ENCODE measurements at regions not wholly inside any gene's neighbourhood (a gene's known extent, or its start where the extent isn't known, plus 50 kb on each side); places are given as distances from the start of the nearest gene placed in this dataset.

DNA sequence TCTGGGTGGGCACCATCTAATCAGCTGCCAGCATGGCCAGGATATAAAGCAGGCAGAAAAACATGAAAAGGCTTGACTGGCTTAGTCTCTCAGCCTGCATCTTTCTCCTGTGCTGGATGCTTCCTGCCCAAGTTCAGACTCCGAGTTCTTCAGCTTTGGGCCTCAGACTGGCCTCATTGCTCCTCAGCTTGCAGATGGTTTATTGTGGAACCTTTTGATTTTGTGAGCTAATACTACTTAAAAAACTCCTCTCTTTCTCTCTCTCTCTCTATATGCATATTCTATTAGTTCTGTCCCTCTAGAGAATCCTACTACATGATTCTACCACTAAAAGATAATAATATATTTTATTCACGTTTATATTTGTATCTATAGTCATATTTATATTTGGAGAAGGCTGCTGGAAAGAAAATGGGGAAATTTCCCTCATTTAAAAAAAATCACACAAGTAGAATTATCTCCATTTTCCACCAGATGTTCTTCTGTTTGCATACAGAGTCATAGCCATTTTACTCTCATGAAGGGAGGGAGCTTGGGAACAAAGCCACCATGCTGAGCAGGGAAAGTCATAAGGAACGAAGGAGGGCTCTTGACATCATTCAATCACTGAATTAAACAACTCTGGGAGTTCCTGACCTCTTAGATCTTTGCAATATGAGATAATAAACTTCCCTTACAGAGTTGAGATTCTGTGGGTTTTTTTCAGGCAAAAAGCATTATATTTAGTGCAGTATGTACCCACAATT lies 1137.4 kb upstream of the CDH18 start:
- ATAC-seq, result no peak
- WGBS (ENCODE audit: insufficient coverage), result 86% methylated on average over 1 of the region's 3 CpGs
- no peaks in the 10 kb centered on the region for H3K27me3 Mint-ChIP-seq (ENCODE audit: low read depth in 2 of 2)

DNA sequence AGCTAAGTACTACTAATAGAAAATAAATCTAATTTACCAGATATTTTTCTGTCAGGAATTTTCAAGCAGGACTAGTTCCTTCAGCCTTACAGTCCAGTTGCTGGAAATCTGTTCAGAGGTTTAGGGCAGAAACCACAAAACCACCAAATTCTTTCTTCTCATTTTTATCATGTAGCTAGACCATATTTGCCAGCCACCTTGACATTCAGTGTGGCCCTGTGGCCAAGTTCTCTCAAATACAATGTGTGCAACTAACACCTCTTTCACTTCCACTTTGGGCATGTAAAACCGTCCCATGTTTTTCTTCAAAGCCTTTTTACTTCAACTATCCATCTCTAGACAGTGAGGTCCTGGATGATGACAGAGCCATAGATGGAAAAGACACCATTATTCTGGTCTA lies 1133.2 kb upstream of the CDH18 start:
- Histone ChIP-seq H3K4me3 (ENCODE audit: low read length) (no peak overlapping the region), H3K4me1 (ENCODE audit: control insufficient read depth, insufficient read depth, low read length) (no peaks in the 10 kb centered on the region), H3K27me3 (ENCODE audit: control insufficient read depth, insufficient read depth, low read length) (no peaks in the 10 kb centered on the region), H3K9me3 (ENCODE audit: control insufficient read depth, insufficient read depth, low read length) (peaks cover 22% of the 10 kb centered on the region), H3K36me3 (ENCODE audit: control insufficient read depth, insufficient read depth, low read length) (no peaks in the 10 kb centered on the region), H3K27ac (ENCODE audit: low read length) (no peak overlapping the region)
- DNase-seq (no peak), ATAC-seq (no peak)
- TF ChIP-seq, protein P1, sequence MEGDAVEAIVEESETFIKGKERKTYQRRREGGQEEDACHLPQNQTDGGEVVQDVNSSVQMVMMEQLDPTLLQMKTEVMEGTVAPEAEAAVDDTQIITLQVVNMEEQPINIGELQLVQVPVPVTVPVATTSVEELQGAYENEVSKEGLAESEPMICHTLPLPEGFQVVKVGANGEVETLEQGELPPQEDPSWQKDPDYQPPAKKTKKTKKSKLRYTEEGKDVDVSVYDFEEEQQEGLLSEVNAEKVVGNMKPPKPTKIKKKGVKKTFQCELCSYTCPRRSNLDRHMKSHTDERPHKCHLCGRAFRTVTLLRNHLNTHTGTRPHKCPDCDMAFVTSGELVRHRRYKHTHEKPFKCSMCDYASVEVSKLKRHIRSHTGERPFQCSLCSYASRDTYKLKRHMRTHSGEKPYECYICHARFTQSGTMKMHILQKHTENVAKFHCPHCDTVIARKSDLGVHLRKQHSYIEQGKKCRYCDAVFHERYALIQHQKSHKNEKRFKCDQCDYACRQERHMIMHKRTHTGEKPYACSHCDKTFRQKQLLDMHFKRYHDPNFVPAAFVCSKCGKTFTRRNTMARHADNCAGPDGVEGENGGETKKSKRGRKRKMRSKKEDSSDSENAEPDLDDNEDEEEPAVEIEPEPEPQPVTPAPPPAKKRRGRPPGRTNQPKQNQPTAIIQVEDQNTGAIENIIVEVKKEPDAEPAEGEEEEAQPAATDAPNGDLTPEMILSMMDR (IDR thresholded peaks at IDR 0.05), result no peak
- Mint-ChIP-seq H3K4me1 (no peaks in the 10 kb centered on the region), H3K36me3 (no peaks in the 10 kb centered on the region), H3K27me3 (ENCODE audit: low read depth in 2 of 2) (no peaks in the 10 kb centered on the region), H3K27ac (no peak overlapping the region), H3K4me3 (no peak overlapping the region), H3K9me3 (peaks cover 12 to 13% of the 10 kb centered on the region in 2 donors)
- WGBS (ENCODE audit: insufficient coverage), result 14% methylated on average over 1 of the region's 1 CpG
- intact Hi-C loops (cut with micrococcal nuclease), result loop anchor here (2.0 kb wide), 1 partner anchor 22 kb away; no protein-coding TSS in a partner anchor

More for the DNA sequence above, 1137.4 kb upstream of the CDH18 start:
- DNase-seq, result no peak
- peaks cover 8% of the 10 kb centered on the region for H3K9me3 ChIP-seq (ENCODE audit: control insufficient read depth, insufficient read depth, low read length)
- intact Hi-C loops (cut with micrococcal nuclease), result no loop called here
- no peaks in the 10 kb centered on the region for H3K4me1 ChIP-seq (ENCODE audit: control insufficient read depth, insufficient read depth, low read length)
- peaks cover 9 to 11% of the 10 kb centered on the region in 2 donors for H3K9me3 Mint-ChIP-seq
- no peak overlapping the region for H3K27ac ChIP-seq (ENCODE audit: low read length)
- H3K36me3 ChIP-seq (ENCODE audit: control insufficient read depth, insufficient read depth, low read length), result no peaks in the 10 kb centered on the region
- no peaks in the 10 kb centered on the region for H3K4me1 Mint-ChIP-seq
- no peak overlapping the region for H3K4me3 Mint-ChIP-seq
- H3K27ac Mint-ChIP-seq, result no peak overlapping the region
- TF ChIP-seq, protein P1 (IDR thresholded peaks at IDR 0.05), result no peak
- H3K27me3 ChIP-seq (ENCODE audit: control insufficient read depth, insufficient read depth, low read length), result no peaks in the 10 kb centered on the region
- no peak overlapping the region for H3K4me3 ChIP-seq (ENCODE audit: low read length)
- H3K36me3 Mint-ChIP-seq, result peaks cover 16% of the 10 kb centered on the region

DNA sequence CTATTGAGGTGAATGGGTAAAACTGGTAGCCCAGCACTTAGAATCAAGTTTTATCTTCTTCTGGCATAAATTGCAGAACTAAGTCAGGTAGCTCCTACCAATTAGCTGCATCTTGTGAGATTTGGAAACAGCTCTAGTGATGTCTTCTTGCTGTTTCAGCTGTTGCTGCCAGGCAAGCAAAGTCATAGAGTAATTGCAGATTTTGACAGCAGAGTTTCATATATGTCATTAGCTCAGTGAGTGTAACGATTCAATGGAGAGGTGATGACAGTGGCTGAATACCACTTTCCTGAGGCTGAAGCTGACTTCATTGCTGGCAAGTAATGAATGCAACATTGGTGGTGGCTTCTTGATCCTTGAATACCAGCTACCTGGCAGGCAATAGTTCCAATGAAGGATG lies 1109.7 kb upstream of the CDH18 start:
- Histone ChIP-seq H3K27ac (ENCODE audit: low read length) (no peak overlapping the region), H3K4me3 (ENCODE audit: low read length) (no peak overlapping the region), H3K36me3 (ENCODE audit: control insufficient read depth, insufficient read depth, low read length) (no peaks in the 10 kb centered on the region), H3K9me3 (ENCODE audit: control insufficient read depth, insufficient read depth, low read length) (no peaks in the 10 kb centered on the region), H3K27me3 (ENCODE audit: control insufficient read depth, insufficient read depth, low read length) (no peaks in the 10 kb centered on the region), H3K4me1 (ENCODE audit: control insufficient read depth, insufficient read depth, low read length) (no peaks in the 10 kb centered on the region)
- WGBS (ENCODE audit: insufficient coverage), result 100% methylated on average over 1 of the region's 1 CpG
- Mint-ChIP-seq H3K4me3 (no peak overlapping the region), H3K36me3 (peaks cover 11% of the 10 kb centered on the region), H3K27ac (no peak overlapping the region), H3K27me3 (ENCODE audit: low read depth in 2 of 2) (no peaks in the 10 kb centered on the region), H3K9me3 (peaks cover 14 to 18% of the 10 kb centered on the region in 2 donors), H3K4me1 (no peaks in the 10 kb centered on the region)
- ATAC-seq (no peak), DNase-seq (no peak)
- intact Hi-C loops (cut with micrococcal nuclease), result loop anchor here (2.0 kb wide), 1 partner anchor 23 kb away; no protein-coding TSS in a partner anchor
- TF ChIP-seq, protein P1 (IDR thresholded peaks at IDR 0.05), result no peak

DNA sequence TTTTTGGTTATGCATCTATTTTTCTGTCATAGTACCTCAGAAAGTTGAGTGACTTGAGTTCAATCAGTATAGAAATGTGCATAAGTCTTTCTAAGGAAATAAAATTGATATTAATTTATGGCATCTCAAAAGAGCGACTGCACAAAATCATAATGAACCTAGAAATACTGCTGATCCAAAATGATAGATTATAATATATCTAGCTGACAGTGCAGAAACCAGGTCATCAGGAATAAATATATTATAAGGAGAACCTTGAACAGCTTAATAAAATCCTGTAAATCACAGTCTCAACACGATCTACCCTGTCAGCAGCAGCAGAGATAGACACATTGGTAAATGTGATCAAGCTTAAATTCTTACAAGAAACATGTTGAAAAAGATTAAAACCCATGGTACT lies 1106.6 kb upstream of the CDH18 start:
- Mint-ChIP-seq H3K4me3 (no peak overlapping the region), H3K27ac (no peak overlapping the region), H3K27me3 (ENCODE audit: low read depth in 2 of 2) (no peaks in the 10 kb centered on the region), H3K9me3 (peaks cover 10 to 12% of the 10 kb centered on the region in 2 donors), H3K4me1 (no peaks in the 10 kb centered on the region), H3K36me3 (peaks cover 18% of the 10 kb centered on the region)
- Histone ChIP-seq H3K27ac (ENCODE audit: low read length) (no peak overlapping the region), H3K36me3 (ENCODE audit: control insufficient read depth, insufficient read depth, low read length) (no peaks in the 10 kb centered on the region), H3K4me1 (ENCODE audit: control insufficient read depth, insufficient read depth, low read length) (no peaks in the 10 kb centered on the region), H3K9me3 (ENCODE audit: control insufficient read depth, insufficient read depth, low read length) (no peaks in the 10 kb centered on the region), H3K27me3 (ENCODE audit: control insufficient read depth, insufficient read depth, low read length) (no peaks in the 10 kb centered on the region), H3K4me3 (ENCODE audit: low read length) (no peak overlapping the region)
- ATAC-seq, result no peak
- intact Hi-C loops (cut with micrococcal nuclease), result no loop called here
- DNase-seq, result no peak
- no CpG with 5 or more reads among the region's 2 CpGs for WGBS (ENCODE audit: insufficient coverage)
- TF ChIP-seq, protein P1 (IDR thresholded peaks at IDR 0.05), result no peak

Data from natural killer cell (primary cell).